Sigmoid colon (tissue), 6 donors: ENCODE measurements at regions not wholly inside any gene's neighbourhood (a gene's known extent, or its start where the extent isn't known, plus 50 kb on each side); places are given as distances from the start of the nearest gene placed in this dataset.

Experiments
- DNase-seq: peaks from one replicate; pipeline ENCODE4 v3.0.0-alpha.2; 2019
- H3K27ac ChIP-seq, 4 donors: fragments of 200-600 bp; sonication (generic); one replicate each; pipeline ENCODE4 v1.5.1; 2016 to 2019; ENCODE audit warnings: mild to moderate bottlenecking in 1 of 4
- H3K27me3 ChIP-seq, 3 donors: fragments of 200-600 bp; sonication (generic); one replicate each; pipeline ENCODE4 v1.5.1; 2019; ENCODE audit warnings: mild to moderate bottlenecking in 1 of 3
- H3K36me3 ChIP-seq, 4 donors: fragments of 200-600 bp; sonication (generic); one replicate each; pipeline ENCODE4 v1.5.1; 2016 to 2019
- H3K4me1 ChIP-seq, 4 donors: fragments of 200-600 bp; sonication (generic); one replicate each; pipeline ENCODE4 v1.5.1; 2017 to 2019
- H3K4me3 ChIP-seq, 4 donors: fragments of 200-600 bp; sonication (generic); one replicate each; pipeline ENCODE4 v1.5.1; 2017 to 2019; ENCODE audit warnings: mild to moderate bottlenecking in 2 of 4, moderate library complexity in 1 of 4
- H3K9me3 ChIP-seq, 4 donors: fragments of 200-600 bp in 3 of 4; sonication (generic) in 3 of 4; one replicate each; pipeline versions ENCODE4 v1.5.1 to v1.6.1; 2013 to 2019
- EP300 ChIP-seq, 4 donors: sonication (generic); formaldehyde crosslinking; IDR thresholded peaks; one replicate each; pipeline ENCODE4 v1.6.1; 2017; ENCODE audit warnings: antibody characterized with exemption in 4 of 4
- POLR2A ChIP-seq, 2 donors: fragments of 450-650 bp; IDR thresholded peaks; one replicate each; pipeline ENCODE4 v1.6.1; 2016; ENCODE audit warnings: antibody characterized with exemption in 2 of 2, mild to moderate bottlenecking in 2 of 2, moderate library complexity in 2 of 2
- POLR2AphosphoS5 ChIP-seq, 4 donors: sonication (generic); formaldehyde crosslinking; IDR thresholded peaks; one replicate each; pipeline ENCODE4 v1.6.1; 2017; ENCODE audit warnings: antibody characterized with exemption in 4 of 4
- WGBS, 2 donors: extraction: QIAGEN DNeasy Blood & Tissue Kit; methylation state at CpG; one replicate each; pipeline ENCODE4 v1.1.7; 2013; 5-methylcytosine and 5-hydroxymethylcytosine counted together
- intact Hi-C: fragments of 100-400 bp; cut with DNase I; formaldehyde crosslinking; loops from one replicate; pipeline ENCODE4 v1.15.1; 2023
- TF ChIP-seq, protein P1 (sequence below), 4 experiments: fragments of 450-650 bp in 3 of 4; fragments of 200-600 bp in 1 of 4; IDR thresholded peaks; one replicate each; pipeline ENCODE4 v1.5.1; 2016 to 2019; ENCODE audit warnings: antibody characterized with exemption in 4 of 4, mild to moderate bottlenecking in 3 of 4, moderate library complexity in 2 of 4
- donor health status: healthy with polysubstance abuse.
- donor health status: healthy.

DNA sequence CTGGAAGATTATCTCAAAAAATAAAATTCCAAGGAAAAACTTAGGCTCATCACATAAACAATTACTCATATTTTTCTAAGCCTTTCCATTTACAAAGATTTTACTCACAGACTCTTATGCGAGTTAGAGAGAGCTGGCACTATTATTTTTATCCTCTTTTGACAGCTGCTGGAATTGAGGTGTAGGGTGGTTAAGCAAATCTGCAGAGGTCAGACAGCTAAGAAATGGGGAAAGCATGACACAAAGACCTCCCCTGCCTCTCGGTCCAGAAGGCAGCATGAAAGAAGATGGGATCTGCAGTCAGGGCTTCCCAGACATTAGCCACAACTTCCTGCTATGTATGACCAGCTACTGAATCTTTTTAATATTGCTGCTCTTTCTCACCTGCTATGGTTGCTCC lies 89.9 kb upstream of the CPEB2 start:
- Histone ChIP-seq H3K9me3 (no peaks in the 10 kb centered on the region), H3K4me1 (peaks cover 0 to 9% (median 7%) of the 10 kb centered on the region in 4 donors), H3K4me3 (no peak overlapping the region), H3K36me3 (no peaks in the 10 kb centered on the region), H3K27me3 (no peaks in the 10 kb centered on the region), H3K27ac (no peak overlapping the region)
- no peak for TF ChIP-seq POLR2A (IDR thresholded peaks at IDR 0.05)
- DNase-seq, result no peak
- WGBS, 2 donors, result 70 to 80% methylated on average over 2 of the region's 2 CpGs
- intact Hi-C loops, result no loop called here

DNA sequence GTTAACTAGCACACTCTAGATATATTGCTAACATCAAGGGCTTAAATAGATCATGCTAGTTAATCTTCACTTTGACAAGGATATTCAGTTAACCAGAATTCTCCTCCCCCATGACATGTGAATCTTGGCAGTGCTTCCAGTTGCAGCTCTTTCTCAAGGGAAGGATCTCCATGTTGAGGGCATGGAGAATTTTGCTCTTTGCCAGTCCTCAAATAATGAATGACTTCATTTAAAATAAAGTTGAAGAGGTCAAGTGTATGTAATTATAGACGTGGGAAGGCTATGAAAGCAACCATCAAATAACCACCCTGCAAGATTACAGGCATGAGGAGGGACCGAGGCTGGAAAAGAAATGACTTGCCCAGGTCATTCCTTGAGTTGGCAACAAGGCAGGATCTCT lies 87.3 kb upstream of the CPEB2 start:
- intact Hi-C loops, result loop anchor here (5.0 kb wide), 1 partner anchor 78 kb away; no protein-coding TSS in a partner anchor
- no peak overlapping the region for H3K4me3 ChIP-seq
- WGBS, 2 donors, result 49 to 76% methylated on average over 2 of the region's 2 CpGs

DNA sequence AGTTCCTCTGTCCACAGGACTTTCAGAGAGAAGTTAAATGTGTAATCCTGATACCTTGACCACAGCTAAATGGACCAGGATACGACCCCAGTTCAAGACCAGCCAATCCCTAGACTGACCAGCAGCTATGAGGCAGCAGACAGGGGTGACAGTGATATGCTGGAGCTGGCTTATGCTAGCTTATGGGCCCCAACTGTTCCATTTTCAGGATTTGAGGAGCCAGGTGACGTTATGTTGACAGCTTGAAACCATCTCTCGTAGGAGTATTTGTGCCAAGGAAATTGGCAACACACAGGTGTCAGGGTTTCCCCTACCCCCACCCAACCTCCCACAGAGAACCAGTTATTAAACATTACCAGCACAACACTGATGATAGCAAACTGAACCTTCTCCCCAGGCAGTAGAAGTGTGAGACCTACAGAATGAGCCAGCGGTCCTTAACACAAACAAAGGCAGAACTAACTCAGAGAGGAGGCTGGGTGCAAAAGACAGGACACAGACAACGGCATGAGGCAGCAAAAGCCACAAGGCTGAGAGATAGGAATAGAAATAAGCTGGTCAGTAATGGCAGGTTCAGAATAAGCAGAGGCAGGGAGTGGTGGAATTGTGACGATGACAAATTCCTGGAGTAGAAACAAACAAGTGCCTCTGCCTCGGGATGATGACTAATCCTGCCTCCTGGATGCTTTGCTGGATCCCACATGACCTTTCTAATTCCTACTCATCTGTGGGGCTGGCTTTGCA lies 85.6 kb upstream of the CPEB2 start:
- WGBS, 2 donors, result 16 to 55% methylated on average over 7 of the region's 7 CpGs
- intact Hi-C loops, result loop anchor here (5.0 kb wide), 1 partner anchor 79 kb away; no protein-coding TSS in a partner anchor
- no peaks in the 10 kb centered on the region for H3K36me3 ChIP-seq

More for the DNA sequence above, 87.3 kb upstream of the CPEB2 start:
- Histone ChIP-seq H3K27me3 (no peaks in the 10 kb centered on the region), H3K27ac (no peak overlapping the region), H3K36me3 (no peaks in the 10 kb centered on the region), H3K4me1 (peaks cover 0 to 10% (median 7%) of the 10 kb centered on the region in 4 donors), H3K9me3 (no peaks in the 10 kb centered on the region)
- TF ChIP-seq, protein P1, sequence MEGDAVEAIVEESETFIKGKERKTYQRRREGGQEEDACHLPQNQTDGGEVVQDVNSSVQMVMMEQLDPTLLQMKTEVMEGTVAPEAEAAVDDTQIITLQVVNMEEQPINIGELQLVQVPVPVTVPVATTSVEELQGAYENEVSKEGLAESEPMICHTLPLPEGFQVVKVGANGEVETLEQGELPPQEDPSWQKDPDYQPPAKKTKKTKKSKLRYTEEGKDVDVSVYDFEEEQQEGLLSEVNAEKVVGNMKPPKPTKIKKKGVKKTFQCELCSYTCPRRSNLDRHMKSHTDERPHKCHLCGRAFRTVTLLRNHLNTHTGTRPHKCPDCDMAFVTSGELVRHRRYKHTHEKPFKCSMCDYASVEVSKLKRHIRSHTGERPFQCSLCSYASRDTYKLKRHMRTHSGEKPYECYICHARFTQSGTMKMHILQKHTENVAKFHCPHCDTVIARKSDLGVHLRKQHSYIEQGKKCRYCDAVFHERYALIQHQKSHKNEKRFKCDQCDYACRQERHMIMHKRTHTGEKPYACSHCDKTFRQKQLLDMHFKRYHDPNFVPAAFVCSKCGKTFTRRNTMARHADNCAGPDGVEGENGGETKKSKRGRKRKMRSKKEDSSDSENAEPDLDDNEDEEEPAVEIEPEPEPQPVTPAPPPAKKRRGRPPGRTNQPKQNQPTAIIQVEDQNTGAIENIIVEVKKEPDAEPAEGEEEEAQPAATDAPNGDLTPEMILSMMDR (IDR thresholded peaks at IDR 0.05), result no peak
- TF ChIP-seq POLR2A (IDR thresholded peaks at IDR 0.05) (no peak), EP300 (IDR thresholded peaks at IDR 0.05) (no peak), POLR2AphosphoS5 (IDR thresholded peaks at IDR 0.05) (no peak)
- no peak for DNase-seq

DNA sequence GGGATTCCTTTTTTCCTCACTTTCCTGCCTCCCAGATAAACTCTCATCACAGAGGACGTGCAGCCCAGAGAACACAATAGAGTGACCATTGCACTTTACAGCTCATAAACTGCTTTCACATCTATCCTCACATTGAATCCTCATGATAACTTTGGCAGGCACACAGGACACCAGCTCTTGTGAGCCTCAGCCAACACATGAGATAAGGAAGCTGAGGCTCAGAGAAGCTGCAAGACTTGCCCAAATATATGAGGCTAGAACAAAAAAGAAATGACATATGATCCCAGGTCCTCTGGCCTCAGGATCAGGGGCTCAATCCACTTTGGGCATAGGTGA lies 85.0 kb upstream of the CPEB2 start:
- 11 to 62% methylated on average over 1 of the region's 1 CpG for WGBS, 2 donors
- H3K27me3 ChIP-seq, result no peaks in the 10 kb centered on the region
- peak overlapping the region; percentile 31 to 56 (median 43) for H3K27ac ChIP-seq
- H3K4me1 ChIP-seq, result peaks cover 0 to 10% (median 7%) of the 10 kb centered on the region in 4 donors
- no peaks in the 10 kb centered on the region for H3K36me3 ChIP-seq
- TF ChIP-seq POLR2A (IDR thresholded peaks at IDR 0.05) (no peak), EP300 (IDR thresholded peaks at IDR 0.05) (no peak), POLR2AphosphoS5 (IDR thresholded peaks at IDR 0.05) (no peak)
- TF ChIP-seq, protein P1 (IDR thresholded peaks at IDR 0.05), result no peak
- DNase-seq, result no peak
- intact Hi-C loops, result loop anchor here (5.0 kb wide), 1 partner anchor 80 kb away; no protein-coding TSS in a partner anchor
- H3K4me3 ChIP-seq, result no peak overlapping the region
- H3K9me3 ChIP-seq, result no peaks in the 10 kb centered on the region

More for the DNA sequence above, 85.6 kb upstream of the CPEB2 start:
- Histone ChIP-seq H3K27ac (peak overlapping the region; percentile 31 to 64 (median 50)), H3K27me3 (no peaks in the 10 kb centered on the region), H3K4me1 (peaks cover 0 to 10% (median 7%) of the 10 kb centered on the region in 4 donors), H3K4me3 (no peak overlapping the region), H3K9me3 (no peaks in the 10 kb centered on the region)
- TF ChIP-seq, protein P1 (IDR thresholded peaks at IDR 0.05), result no peak
- peak in 1 of 4 donors; percentile 37 for TF ChIP-seq POLR2AphosphoS5 (IDR thresholded peaks at IDR 0.05)
- no peak for TF ChIP-seq POLR2A (IDR thresholded peaks at IDR 0.05)
- TF ChIP-seq EP300 (IDR thresholded peaks at IDR 0.05), result peak in 1 of 4 donors; percentile 17
- no peak for DNase-seq

DNA sequence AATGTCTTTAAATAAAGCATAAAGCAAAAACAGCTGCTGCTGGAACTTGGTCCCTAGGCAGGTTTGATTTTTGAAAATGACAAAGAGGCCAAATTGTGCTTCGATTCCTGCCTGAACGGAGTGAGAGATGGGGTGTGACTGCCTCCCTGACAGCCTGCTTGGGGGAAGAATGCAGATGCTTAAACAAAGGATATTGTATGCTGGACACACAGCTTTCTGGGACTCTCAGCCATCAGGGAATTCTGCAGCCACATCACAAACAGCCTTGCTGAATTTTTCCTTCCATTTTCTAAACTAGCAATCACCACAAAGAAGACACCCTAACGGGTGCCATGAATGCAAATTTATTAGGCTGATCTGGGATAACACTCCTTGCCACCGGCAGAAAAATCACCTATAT lies 83.9 kb upstream of the CPEB2 start:
- Histone ChIP-seq H3K27me3 (no peaks in the 10 kb centered on the region), H3K27ac (no peak overlapping the region), H3K36me3 (no peaks in the 10 kb centered on the region), H3K4me1 (peaks cover 0 to 10% (median 7%) of the 10 kb centered on the region in 4 donors), H3K4me3 (no peak overlapping the region), H3K9me3 (no peaks in the 10 kb centered on the region)
- no peak for DNase-seq
- 72 to 77% methylated on average over 4 of the region's 4 CpGs for WGBS, 2 donors
- intact Hi-C loops, result loop anchor here (5.0 kb wide), 1 partner anchor 81 kb away; no protein-coding TSS in a partner anchor
- no peak for TF ChIP-seq POLR2AphosphoS5 (IDR thresholded peaks at IDR 0.05)
- TF ChIP-seq POLR2A (IDR thresholded peaks at IDR 0.05), result no peak
- TF ChIP-seq, protein P1 (IDR thresholded peaks at IDR 0.05), result no peak
- no peak for TF ChIP-seq EP300 (IDR thresholded peaks at IDR 0.05)
